ENCODE measurements at regions not wholly inside any gene's neighbourhood (a gene's known extent, or its start where the extent isn't known, plus 50 kb on each side); places are given as distances from the start of the nearest gene placed in this dataset.
"Not testable (repeated sequence)": the region's sequence is repeated elsewhere in the genome, so short reads cannot be mapped to it uniquely, and the experiment has no call there.

DNA sequence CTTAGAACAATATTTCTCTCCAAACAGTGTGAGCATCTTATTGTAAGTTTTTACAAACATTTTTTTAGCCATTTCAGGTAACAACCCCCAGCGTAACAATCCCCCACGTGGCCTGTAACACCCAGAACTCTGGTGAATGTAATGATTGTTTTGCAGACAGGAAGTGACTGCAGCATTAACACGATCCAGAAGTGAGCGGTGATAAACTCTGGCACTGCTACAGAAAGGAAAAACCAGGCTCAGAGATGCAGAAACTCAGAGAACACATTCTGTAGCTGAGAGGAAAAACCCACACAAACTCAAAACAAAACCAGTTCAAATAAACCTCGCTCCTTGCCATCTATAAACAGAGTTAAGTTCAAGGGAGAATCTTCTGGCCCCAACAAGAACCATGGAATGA is 285.7 kb downstream of the FGFR2 start:
- DNase-seq: no peak

DNA sequence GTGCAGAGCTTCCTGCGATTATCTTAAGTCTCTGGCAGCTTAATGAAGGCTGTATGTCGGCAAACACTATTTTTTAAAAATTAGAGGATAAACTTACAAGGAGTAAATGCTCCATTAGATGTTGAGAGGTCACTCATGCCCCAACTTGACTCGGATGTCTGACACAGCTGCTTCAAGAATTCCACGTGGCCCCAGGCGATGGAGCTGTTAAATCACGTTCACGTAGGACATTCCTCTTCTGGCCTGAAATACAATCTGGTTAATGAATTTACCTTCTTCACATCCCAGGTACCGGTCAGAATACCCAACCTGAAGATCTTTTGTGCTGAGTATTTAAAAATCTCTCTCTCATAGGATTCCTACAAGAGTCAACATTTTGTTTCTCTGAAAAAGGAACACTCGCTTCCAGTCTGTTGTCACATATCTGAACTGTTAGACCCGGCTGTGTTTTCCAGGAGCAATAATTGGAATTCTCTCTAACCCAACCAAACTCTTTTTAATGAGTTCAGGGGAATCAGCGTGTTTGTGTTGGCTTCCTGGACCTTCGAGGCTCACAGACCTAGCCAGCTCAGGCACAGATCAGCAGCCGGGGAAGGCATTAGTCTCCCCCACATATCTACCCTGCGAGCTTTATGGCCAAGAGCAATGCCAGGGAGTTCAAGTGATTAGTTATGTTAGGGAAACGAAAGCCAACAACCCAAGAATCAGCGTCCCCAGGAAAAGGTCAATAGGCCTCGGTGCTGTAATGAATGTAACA is 284.9 kb downstream of the FGFR2 start:
- no peak for DNase-seq

DNA sequence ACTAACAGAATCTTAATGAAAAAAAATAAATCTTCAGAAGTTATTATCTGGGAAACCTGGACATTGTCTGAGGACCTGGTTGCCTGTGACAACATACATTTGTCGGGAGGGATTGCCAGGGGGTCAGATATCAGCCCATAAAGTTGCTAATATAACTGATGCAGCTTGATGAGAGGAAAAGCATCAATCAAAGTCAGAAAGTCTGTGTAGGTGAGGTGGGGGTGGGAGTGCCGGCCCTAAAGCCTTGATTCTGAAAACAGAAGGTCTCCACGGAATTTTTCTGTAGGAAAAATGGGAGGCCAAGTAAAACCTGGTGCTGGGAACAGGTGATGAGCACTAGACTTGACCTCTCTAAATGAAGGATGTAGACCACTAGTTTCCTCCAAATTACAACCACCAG is 281.8 kb downstream of the FGFR2 start:
- no peak for DNase-seq

DNA sequence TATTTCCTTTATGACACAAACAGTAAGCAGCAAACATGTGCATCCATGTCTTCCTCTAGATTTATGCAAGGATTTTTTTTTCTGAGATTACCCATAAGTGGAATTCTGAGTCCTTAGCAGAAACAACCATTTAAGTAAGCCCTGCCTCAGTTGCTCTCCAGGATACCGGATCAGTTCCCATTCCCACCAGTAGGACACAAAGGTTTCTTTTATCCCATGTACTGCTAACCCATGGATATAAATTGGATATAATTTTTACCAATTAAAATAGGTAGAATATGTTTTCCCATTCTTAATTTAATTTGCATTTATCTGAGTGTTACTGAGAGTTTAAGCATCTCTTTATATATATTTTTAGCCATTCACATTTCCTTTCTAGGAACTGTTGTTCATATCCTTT is 280.9 kb downstream of the FGFR2 start:
- no peak for DNase-seq

DNA sequence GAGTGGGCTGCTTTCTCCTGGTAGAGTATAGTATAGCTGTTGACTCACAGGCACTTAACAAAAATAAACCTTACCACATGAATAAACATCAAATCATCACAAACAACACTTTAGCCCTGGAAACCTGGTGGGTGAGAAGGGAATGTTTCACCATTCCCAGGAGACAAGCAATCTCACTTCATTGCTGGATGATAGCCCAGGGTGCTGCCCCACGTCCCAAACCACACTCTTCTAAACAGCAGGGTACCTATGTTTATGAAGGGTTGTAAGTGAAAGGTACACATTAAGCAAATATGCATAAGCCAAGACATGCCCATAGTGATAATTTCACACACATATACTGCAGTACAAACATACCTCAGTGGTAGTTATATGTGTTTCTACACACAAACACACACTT is 276.2 kb downstream of the FGFR2 start:
- DNase-seq: no peak

DNA sequence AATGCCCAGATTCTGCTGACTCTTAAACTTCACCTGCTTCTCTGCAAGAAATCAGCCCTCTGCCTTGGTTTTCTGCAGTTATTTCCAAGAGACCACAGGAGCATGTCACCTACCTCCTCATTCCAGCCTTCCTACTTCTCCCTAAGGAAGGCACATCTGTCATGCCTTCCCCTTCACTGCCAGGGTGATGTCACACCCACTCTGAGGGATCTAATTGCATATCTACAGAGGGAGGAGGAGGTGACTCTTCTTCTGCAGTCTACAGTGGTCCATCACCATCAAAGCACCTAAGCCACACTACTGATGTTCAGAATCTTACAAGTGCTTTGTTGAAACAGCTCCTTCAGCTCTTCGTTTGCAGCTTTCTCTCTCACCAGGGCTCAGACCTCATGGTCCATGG is 275.5 kb downstream of the FGFR2 start:
- no peak for DNase-seq

DNA sequence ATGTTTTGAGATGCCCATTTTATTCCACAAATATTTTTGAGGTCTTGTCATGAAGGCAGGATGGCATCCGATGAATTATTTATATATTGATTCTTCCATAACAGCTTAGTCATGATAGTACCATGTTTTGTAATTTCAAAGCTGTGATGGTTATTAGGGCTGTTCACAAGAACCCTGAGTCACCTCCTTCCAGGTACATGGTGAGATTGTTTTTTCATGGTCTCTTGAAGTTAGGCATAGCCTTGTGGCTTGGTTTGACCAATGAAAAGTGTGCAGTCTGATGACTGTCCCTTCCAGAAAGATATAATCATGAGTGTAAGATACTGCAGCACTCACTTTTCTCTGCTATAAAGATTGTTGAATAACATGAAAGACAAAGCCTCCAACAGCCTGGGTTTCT is 274.8 kb downstream of the FGFR2 start:
- DNase-seq: no peak

DNA sequence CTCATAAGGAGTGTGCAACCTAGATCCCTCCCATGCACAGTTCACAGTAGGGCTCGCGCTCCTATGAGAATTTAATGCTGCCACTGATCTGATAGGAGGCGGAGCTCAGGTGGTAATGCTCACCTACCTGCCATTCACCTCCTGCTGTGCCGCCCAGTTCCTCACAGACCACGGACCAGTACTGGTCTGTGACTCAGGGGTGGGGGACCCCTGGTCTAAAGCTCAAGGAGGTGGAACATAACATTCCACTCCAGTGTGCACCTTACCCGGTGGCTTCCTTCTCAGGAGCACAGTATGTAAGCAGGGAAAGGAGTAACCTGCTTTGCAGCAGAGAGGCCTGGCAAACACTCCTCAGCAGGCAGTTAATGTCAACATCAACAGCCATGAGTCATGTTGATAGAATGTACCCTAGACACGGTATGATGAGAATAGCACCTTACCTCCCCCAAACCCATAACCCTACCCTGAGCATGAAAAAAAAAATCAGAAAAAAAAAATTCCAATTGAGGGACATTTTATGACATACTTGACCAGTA is 273.5 kb downstream of the FGFR2 start:
- DNase-seq: no peak

DNA sequence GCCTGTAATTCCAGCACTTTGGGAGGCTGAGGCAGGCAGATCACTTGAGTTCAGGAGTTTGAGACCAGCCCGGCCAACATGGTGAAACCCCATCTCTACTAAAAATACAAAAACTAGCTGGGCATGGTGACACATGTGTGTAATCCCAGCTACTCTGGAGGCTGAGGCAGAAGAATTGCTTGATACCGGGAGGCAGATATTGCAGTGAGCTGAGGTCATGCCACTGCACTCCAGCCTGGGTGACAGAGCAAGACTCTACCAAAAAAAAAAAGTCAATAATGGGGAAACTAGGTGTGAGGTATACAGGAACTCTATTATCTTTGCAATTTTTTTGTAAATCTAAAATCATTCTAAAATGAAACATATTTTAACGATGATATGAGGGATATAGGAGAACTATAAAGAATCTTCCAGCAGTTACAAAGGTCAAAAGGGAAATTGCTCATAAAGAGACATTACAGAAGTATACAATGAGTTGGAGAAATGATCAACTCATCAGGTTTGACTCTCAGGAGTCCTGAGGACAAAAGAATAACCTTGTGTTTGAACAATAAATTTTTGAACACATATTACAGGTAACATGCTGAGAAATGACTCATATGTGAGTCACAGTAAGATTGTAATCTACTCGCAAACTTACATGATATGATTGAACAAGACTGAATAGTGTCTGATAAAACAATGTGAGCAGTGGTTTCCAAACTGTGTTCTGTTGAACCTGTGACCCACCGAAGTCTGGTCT is 272.6 kb downstream of the FGFR2 start:
- DNase-seq: no peak

DNA sequence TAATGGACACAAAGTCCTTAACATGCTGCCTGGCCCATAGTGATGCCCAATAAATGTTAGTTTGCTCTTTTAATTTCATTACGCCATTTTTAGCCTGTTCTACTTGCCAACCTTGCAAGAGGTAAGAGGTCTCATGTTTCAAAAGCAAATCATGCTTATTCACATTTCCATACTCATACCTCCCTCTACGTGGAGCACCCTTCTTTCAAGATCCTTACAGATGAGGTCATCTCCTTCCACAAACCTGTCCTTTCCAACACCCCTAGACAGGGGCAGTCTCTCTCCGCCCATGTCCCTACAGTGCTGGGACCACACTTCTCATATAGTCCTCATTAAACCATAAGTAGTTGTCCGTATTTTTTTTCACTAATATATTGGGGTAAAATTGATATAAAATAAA is 271.3 kb downstream of the FGFR2 start:
- DNase-seq: no peak

DNA sequence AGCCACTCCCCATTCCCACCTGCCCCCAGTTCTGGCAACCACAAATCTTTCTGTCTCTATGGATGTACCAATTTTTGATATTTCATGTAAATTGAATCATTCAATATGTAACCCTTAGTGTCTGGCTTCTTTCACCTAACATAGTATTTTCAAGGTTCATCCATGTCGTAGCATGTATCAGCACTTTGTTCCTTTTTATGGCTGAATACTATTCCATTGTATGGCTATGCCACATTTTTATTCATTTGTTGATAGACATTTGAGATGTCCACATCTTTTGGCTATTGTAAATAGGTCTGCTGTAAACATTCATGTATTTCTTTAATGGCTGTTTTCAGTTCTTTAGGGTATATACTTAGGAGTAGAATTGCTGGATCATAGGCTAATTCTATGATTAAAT is 270.5 kb downstream of the FGFR2 start:
- no peak for DNase-seq

DNA sequence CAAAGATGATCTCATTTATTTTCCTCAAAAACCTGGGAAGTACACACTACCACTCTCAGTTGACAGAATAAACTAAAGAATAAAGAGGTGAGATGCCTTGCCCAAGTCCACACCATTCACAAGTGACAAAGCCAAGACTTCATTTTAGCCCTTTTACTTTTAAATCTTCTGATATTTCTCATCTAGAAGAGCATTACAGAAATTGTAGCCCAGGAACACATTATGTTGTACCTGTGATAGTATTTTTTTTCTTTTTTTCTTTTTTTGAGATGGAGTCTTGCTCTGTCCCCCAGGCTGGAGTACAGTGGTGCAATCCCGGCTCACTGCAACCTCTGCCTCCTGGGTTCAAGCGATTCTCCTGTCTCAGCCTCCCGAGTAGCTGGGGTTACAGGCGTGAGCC is 268.6 kb downstream of the FGFR2 start:
- not testable (repeated sequence) for DNase-seq

DNA sequence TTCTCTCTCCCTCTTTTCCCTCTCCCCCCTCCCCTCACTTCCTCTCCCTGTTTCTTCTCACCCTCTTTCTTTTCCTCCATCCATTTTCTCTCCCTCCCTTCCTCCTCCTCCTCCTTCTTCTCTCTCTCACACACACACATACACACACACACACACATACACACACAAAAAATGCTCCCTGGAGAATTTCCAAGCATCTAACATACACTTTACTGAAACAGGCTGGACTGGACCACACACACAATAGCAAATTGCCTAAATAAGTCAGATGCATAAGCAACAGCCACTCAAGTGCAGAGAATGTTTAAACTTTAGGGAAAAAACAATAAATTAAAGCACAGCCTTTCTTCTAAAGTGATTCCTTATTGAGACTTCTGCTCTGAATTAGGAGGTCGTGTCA is 267.7 kb downstream of the FGFR2 start:
- no peak for DNase-seq

DNA sequence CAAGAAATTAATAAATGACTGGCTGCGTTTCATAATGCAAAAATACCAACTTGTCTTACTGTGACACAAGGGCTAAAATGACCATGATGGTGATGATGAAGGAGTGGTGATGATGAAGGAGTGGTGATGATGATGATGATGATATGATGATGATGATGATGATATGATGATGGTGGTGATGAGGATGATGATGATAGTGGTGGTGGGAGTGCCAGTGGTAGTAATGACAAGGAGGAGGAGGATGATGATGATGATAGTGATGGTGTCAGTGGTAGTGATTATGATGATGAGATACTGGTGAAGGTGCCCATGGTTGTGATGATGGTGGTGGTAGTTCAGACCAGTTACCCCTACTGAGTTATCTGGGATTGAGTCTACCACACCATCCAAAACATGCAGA is 265.9 kb downstream of the FGFR2 start:
- no peak for DNase-seq

DNA sequence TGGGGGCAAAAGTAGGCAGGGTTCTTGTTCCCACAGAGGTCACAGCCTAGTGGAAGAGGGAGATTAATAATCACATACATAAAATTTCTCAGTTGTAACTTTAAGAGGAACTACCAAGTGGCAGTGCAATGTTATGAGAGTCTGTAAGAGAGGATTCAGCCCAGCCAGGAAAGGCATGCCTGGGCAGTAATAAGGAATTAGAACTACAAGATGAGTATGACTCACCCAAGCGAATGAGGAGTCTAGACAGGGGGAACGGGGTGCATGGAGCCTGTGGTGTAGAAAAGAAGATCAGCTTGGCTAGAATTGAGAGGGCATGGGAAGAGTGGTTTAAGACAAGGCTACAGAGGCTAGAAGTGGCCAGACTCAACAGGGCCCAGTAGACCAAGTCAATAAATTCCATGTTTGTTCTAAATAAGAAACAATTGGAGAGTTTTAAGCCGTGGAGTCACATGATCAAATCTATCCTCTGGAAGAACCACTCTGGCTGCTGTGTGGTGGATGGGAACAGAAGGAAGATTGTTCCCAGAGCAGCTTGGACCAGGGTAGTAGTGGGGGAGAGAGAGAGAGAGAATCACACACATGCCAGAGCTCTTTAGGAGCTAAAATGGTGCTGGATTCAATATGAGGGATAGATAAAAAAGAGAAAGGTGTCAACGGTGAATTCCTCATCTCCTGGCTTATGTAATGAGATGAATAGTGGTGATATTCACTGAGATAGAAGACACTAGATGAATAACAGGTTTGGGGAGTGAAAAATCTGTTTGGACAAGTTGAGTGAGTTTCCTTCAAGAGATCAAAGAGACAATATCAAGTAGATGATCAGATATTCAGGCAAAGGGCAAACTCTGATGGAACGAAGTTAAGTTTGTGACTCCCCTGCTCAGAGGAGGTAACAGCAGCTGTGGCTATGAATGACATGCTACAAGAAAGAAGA is 265.1 kb downstream of the FGFR2 start:
- no peak for DNase-seq

DNA sequence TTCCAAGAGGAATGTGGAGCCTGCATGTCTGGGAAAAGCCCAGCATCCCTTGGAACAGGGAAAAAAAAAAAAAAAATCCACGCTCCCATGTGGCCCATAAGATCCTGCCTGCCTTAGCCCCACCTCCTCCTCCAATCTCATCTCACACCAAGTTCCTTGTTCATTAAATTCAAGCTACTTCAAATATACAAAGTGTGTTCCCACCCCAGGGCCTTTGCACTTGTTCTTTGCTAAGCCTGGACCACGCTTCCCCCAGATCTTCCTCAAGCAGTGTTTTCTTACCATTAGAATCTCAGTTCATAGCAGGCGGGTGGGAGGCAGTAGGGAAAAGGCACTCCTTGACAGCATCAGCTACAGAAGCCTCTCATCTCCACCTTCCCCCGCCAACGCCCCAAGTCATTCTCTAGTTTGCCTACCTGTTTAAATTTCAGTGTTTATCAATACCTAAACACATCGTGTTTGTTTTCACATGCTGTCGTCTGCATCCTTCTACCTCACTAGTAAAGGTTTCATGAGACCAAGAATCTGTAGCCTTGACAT is 262.8 kb downstream of the FGFR2 start:
- DNase-seq: no peak

DNA sequence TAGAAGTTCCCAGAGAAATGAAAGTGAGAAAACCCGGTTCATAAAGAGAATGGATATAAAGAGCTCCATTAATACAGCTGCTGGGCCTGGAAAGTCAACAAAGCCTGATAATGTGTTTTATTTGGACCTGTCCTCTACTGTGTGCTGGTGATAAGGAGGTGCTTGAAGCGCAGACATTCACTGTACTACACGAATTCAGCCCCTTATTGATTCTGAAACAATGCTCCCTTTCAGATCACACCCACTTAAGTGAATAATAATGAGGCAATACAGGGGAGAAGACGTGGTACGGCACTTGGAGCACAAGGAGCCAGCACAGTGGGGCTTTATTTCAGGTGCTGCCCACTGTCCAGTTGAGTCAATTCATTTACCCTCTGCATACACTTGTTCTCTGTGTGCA is 260.8 kb downstream of the FGFR2 start:
- no peak for DNase-seq

DNA sequence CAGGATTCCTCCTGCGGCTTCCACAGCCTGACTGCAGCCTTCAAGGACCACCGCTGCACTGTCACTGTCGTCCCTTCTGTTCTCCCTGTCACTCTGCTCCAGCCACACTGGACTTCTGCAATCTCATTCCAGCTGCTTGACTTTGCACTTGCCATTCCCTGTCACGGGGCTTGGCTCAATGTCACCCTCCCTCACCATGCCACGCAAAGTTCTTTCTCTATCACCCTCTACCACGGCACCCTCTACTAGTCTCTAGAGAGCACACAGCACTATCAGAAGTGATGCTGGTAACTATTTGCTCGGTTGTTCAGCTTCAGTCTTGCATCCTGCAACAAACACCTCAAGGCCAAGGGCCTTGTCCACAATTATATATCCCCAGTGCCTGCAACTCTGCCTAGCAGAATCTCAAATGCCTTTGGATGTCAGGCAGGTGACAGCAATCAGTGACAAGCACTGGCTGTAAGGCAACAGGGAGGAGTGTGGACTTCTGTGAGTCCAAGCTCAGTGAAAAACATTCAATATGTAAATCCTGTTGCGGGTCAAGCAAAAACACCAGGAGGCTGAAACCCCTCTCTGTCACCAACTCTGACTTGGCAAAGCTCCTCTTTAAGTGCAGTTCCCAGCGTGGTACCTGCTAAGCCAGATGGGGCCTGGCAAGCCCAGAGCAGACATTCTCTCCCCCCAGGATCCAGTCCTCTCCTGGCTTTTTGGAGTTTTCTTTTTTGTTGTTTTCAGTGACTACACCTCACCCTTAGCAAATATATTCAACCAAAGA is 259.9 kb downstream of the FGFR2 start:
- DNase-seq: no peak

DNA sequence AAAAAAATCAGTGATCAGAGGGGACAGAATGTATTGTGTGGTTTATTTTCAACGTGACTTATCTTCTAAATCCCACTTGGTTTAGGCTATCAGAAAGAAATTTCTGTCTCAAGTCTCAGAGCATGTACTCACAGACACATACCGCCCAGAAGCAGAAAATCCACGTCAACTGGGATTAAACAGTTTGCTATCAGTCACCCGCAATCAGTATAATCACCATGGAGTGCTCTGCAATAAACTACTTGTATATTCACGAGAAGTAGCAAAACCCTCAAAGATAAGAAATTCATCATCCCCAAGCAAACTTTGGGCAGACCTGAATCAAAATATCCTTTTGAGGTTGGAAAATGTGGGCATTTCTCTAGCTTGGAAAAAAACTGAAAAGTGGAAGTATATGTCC is 259.1 kb downstream of the FGFR2 start:
- no peak for DNase-seq

DNA sequence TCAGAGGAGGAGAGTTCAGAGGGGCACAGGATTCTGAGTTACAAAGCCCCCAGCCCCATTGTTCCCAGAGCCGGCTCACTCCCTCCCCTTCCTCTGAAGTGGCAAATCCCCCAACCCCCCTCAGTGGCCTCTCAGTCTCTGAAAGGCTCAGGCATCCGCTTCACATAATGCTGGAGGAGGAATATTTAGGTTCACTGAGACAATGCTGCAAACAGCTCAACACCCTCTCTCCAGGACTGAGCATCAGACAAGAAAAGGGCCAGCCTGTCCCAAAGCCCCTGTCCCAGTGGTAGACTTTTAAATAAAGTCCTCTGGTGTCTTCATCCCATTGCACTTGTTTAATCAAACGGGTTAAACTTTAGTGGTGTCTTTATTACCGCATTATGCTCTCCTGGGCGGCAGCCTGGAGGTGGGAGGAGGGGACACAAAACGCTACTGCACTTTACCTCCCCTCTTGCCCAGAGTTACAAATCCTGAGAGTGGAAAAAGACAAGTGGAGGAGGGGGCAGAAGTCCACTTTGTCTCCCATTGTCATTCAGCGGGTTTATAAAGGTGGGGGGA is 257.9 kb downstream of the FGFR2 start:
- no peak for DNase-seq

DNA sequence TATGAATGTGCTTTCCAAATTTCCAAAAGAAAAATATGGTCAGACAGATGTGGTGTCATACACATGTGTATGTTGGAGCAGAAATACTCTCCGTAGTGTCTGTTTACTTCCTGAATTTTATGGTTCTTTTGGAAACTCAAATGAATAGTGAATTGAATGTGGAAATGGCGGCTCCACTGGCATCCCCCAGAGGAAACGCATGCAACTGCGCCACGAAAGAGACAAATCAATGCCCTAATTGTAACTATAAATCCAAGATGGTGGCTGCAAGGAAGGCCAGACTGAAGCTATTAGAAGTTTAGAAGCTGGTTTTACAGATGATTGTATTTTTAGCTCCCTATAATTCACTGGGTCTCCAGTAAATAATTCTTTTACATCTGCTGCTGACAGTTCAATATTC is 246.7 kb downstream of the FGFR2 start:
- DNase-seq: no peak

All from NCI-H2081 (cell line).